K562 (cell line): ENCODE measurements at regions not wholly inside any gene's neighbourhood (a gene's known extent, or its start where the extent isn't known, plus 50 kb on each side); places are given as distances from the start of the nearest gene placed in this dataset.

Experiments used
- FIP1L1 ChIP-seq: fragments of 200-400 bp; formaldehyde crosslinking; IDR thresholded peaks from 2 replicates; pipeline ENCODE4 v1.6.1; 2018; ENCODE audit warnings: mild to moderate bottlenecking, low read depth, low read length; ENCODE audit not compliant: poor library complexity, severe bottlenecking
- NR4A1 ChIP-seq, 2 experiments: fragments of 250-450 bp in 1 of 2; fragments of 450-650 bp in 1 of 2; sonication (Bioruptor Pico) in 1 of 2; IDR thresholded peaks; 2 replicates each; pipeline versions ENCODE4 v1.4.0 to v1.6.1; 2016 to 2020; ENCODE audit warnings: mild to moderate bottlenecking in 2 of 2, missing compliant biosample characterization in 1 of 2, missing genetic modification characterization in 1 of 2, moderate library complexity in 1 of 2
- PTBP1 ChIP-seq: fragments of 200-400 bp; formaldehyde crosslinking; IDR thresholded peaks from 2 replicates; pipeline ENCODE4 v1.6.1; 2017; ENCODE audit warnings: low read depth, low read length
- PYGO2 ChIP-seq: fragments of 450-650 bp; IDR thresholded peaks from 2 replicates; pipeline ENCODE4 v1.6.1; 2016; ENCODE audit warnings: mild to moderate bottlenecking, missing genetic modification characterization, moderate library complexity, missing compliant biosample characterization
- SRSF3 ChIP-seq: fragments of 200-400 bp; formaldehyde crosslinking; IDR thresholded peaks from 2 replicates; pipeline ENCODE4 v1.6.1; 2016; ENCODE audit warnings: mild to moderate bottlenecking, low read length, moderate library complexity; ENCODE audit not compliant: insufficient read depth
- TCF3 ChIP-seq: sonication (generic); formaldehyde crosslinking; IDR thresholded peaks from 2 replicates; pipeline ENCODE4 v1.4.0; 2020; ENCODE audit warnings: mild to moderate bottlenecking, missing genetic modification reagents
- XRCC3 ChIP-seq: fragments of 450-650 bp; IDR thresholded peaks from 2 replicates; pipeline ENCODE4 v1.6.1; 2017; ENCODE audit warnings: mild to moderate bottlenecking, moderate library complexity
- ZNF121 ChIP-seq: sonication (generic); formaldehyde crosslinking; conservative IDR thresholded peaks from 2 replicates; pipeline ENCODE4 v1.8.0; 2022; ENCODE audit warnings: missing genetic modification reagents
- ZNF232 ChIP-seq: sonication (generic); formaldehyde crosslinking; IDR thresholded peaks from 2 replicates; pipeline ENCODE4 v1.8.0; 2022; ENCODE audit warnings: mild to moderate bottlenecking, missing genetic modification reagents
- ZNF695 ChIP-seq: fragments of 450-650 bp; formaldehyde crosslinking; IDR thresholded peaks from 2 replicates; pipeline ENCODE4 v1.4.0; 2020; ENCODE audit warnings: mild to moderate bottlenecking, moderate library complexity
- TF ChIP-seq, protein P1 (sequence below): fragments of 450-650 bp; IDR thresholded peaks from 2 replicates; pipeline ENCODE4 v1.6.1; 2016; ENCODE audit warnings: mild to moderate bottlenecking
- TF ChIP-seq, protein P2 (sequence below): fragments of 250-450 bp; sonication (Bioruptor Pico); IDR thresholded peaks from 2 replicates; pipeline ENCODE4 v1.8.0; 2022; ENCODE audit warnings: inconsistent platforms, mild to moderate bottlenecking, moderate library complexity, borderline replicate concordance
- TF ChIP-seq, protein P3 (sequence below): fragments of 250-450 bp; sonication (Bioruptor Pico); IDR thresholded peaks from 2 replicates; pipeline ENCODE4 v1.9.0; 2021; ENCODE audit warnings: mild to moderate bottlenecking, inconsistent platforms
- TF ChIP-seq, protein P4 (sequence below): sonication (generic); formaldehyde crosslinking; IDR thresholded peaks from 2 replicates; pipeline ENCODE4 v1.8.0; 2023; ENCODE audit warnings: mild to moderate bottlenecking, missing genetic modification reagents
- TF ChIP-seq, protein P5 (sequence below): fragments of 250-450 bp; sonication (Bioruptor Pico); IDR thresholded peaks from 2 replicates; pipeline ENCODE4 v1.5.0; 2021

DNA sequence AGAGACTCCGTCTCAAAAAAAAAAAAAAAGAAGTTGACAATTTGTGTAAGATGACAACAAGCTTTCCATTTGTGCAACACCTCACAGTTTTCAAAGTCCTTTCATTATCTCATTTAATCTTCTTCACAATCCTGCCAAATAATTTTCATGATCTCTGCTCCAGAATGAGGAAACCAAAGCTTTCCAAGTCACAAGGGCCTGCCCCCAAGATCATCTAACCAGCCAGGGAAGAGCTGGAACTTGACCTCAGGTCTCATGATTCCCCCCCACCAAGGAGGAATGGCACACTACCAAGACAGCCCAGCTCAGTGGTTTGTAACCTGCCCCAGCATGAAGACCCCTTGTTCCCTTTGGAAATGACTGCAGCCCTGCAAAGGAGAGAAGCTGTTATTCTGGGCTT lies 74.0 kb upstream of the PIM1 start (continued):
- TF ChIP-seq, protein P1, sequence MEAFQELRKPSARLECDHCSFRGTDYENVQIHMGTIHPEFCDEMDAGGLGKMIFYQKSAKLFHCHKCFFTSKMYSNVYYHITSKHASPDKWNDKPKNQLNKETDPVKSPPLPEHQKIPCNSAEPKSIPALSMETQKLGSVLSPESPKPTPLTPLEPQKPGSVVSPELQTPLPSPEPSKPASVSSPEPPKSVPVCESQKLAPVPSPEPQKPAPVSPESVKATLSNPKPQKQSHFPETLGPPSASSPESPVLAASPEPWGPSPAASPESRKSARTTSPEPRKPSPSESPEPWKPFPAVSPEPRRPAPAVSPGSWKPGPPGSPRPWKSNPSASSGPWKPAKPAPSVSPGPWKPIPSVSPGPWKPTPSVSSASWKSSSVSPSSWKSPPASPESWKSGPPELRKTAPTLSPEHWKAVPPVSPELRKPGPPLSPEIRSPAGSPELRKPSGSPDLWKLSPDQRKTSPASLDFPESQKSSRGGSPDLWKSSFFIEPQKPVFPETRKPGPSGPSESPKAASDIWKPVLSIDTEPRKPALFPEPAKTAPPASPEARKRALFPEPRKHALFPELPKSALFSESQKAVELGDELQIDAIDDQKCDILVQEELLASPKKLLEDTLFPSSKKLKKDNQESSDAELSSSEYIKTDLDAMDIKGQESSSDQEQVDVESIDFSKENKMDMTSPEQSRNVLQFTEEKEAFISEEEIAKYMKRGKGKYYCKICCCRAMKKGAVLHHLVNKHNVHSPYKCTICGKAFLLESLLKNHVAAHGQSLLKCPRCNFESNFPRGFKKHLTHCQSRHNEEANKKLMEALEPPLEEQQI, result no peak
- TF ChIP-seq SRSF3, result no peak
- TF ChIP-seq PYGO2 (tag), result no peak
- no peak for TF ChIP-seq PTBP1
- TF ChIP-seq FIP1L1, result no peak
- TF ChIP-seq, protein P2, sequence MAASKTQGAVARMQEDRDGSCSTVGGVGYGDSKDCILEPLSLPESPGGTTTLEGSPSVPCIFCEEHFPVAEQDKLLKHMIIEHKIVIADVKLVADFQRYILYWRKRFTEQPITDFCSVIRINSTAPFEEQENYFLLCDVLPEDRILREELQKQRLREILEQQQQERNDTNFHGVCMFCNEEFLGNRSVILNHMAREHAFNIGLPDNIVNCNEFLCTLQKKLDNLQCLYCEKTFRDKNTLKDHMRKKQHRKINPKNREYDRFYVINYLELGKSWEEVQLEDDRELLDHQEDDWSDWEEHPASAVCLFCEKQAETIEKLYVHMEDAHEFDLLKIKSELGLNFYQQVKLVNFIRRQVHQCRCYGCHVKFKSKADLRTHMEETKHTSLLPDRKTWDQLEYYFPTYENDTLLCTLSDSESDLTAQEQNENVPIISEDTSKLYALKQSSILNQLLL (CRISPR knock-in tag), result no peak
- TF ChIP-seq, protein P3, sequence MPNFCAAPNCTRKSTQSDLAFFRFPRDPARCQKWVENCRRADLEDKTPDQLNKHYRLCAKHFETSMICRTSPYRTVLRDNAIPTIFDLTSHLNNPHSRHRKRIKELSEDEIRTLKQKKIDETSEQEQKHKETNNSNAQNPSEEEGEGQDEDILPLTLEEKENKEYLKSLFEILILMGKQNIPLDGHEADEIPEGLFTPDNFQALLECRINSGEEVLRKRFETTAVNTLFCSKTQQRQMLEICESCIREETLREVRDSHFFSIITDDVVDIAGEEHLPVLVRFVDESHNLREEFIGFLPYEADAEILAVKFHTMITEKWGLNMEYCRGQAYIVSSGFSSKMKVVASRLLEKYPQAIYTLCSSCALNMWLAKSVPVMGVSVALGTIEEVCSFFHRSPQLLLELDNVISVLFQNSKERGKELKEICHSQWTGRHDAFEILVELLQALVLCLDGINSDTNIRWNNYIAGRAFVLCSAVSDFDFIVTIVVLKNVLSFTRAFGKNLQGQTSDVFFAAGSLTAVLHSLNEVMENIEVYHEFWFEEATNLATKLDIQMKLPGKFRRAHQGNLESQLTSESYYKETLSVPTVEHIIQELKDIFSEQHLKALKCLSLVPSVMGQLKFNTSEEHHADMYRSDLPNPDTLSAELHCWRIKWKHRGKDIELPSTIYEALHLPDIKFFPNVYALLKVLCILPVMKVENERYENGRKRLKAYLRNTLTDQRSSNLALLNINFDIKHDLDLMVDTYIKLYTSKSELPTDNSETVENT, result no peak
- TF ChIP-seq, protein P4, sequence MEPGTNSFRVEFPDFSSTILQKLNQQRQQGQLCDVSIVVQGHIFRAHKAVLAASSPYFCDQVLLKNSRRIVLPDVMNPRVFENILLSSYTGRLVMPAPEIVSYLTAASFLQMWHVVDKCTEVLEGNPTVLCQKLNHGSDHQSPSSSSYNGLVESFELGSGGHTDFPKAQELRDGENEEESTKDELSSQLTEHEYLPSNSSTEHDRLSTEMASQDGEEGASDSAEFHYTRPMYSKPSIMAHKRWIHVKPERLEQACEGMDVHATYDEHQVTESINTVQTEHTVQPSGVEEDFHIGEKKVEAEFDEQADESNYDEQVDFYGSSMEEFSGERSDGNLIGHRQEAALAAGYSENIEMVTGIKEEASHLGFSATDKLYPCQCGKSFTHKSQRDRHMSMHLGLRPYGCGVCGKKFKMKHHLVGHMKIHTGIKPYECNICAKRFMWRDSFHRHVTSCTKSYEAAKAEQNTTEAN (CRISPR knock-in tag), result no peak
- TF ChIP-seq, protein P5, sequence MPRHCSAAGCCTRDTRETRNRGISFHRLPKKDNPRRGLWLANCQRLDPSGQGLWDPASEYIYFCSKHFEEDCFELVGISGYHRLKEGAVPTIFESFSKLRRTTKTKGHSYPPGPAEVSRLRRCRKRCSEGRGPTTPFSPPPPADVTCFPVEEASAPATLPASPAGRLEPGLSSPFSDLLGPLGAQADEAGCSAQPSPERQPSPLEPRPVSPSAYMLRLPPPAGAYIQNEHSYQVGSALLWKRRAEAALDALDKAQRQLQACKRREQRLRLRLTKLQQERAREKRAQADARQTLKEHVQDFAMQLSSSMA (CRISPR knock-in tag), result no peak
- no peak for TF ChIP-seq ZNF121 (CRISPR knock-in tag)
- TF ChIP-seq ZNF695 (CRISPR knock-in tag), result no peak
- TF ChIP-seq NR4A1 (CRISPR knock-in tag; IDR thresholded peaks at IDR 0.05), result no peak
- no peak for TF ChIP-seq NR4A1 (tag; IDR thresholded peaks at IDR 0.05)
- no peak for TF ChIP-seq TCF3
- no peak for TF ChIP-seq ZNF232
- TF ChIP-seq XRCC3, result no peak
